ENCODE measurements at regions not wholly inside any gene's neighbourhood (a gene's known extent, or its start where the extent isn't known, plus 50 kb on each side); places are given as distances from the start of the nearest gene placed in this dataset.

GRCh38 chr6:91376686-91377085 is 789.8 kb upstream of the MAP3K7 start:
- Histone ChIP-seq H3K9me3 (ENCODE audit: control insufficient read depth, low read depth, low read length) (no peaks in the 10 kb centered on the region), H3K4me3 (ENCODE audit: control insufficient read depth in 2 of 3, extremely low read depth in 1 of 3, insufficient read depth in 2 of 3, low read depth in 1 of 3, low read length in 3 of 3) (no peak overlapping the region), H3K36me3 (ENCODE audit: control insufficient read depth in 2 of 2, extremely low read depth in 1 of 2, insufficient read depth in 2 of 2, low read length in 2 of 2) (no peaks in the 10 kb centered on the region), H3K27me3 (ENCODE audit: control insufficient read depth, extremely low read depth, insufficient read depth, low read length) (no peaks in the 10 kb centered on the region), H3K9ac (ENCODE audit: control insufficient read depth, extremely low read depth, insufficient read depth, low read length) (no peak overlapping the region), H3K4me1 (ENCODE audit: control insufficient read depth, extremely low read depth, insufficient read depth, low read length) (no peaks in the 10 kb centered on the region), H4K20me1 (ENCODE audit: control insufficient read depth, extremely low read depth, insufficient read depth, low read length) (no peaks in the 10 kb centered on the region), H2AFZ (ENCODE audit: control insufficient read depth, low read length) (no peak overlapping the region), H3K9me1 (ENCODE audit: control insufficient read depth, extremely low read depth, insufficient read depth, low read length) (no peaks in the 10 kb centered on the region), H3K27ac (ENCODE audit: control insufficient read depth, insufficient read depth, low read length) (no peak overlapping the region), H3K79me2 (ENCODE audit: control insufficient read depth, insufficient read depth, low read length) (no peaks in the 10 kb centered on the region), H3K4me2 (ENCODE audit: control insufficient read depth, extremely low read depth, insufficient read depth, low read depth, low read length) (no peak overlapping the region)
- TF ChIP-seq EZH2 (IDR thresholded peaks at IDR 0.05; ENCODE audit: low read length): no peak
- TF ChIP-seq, protein P1, sequence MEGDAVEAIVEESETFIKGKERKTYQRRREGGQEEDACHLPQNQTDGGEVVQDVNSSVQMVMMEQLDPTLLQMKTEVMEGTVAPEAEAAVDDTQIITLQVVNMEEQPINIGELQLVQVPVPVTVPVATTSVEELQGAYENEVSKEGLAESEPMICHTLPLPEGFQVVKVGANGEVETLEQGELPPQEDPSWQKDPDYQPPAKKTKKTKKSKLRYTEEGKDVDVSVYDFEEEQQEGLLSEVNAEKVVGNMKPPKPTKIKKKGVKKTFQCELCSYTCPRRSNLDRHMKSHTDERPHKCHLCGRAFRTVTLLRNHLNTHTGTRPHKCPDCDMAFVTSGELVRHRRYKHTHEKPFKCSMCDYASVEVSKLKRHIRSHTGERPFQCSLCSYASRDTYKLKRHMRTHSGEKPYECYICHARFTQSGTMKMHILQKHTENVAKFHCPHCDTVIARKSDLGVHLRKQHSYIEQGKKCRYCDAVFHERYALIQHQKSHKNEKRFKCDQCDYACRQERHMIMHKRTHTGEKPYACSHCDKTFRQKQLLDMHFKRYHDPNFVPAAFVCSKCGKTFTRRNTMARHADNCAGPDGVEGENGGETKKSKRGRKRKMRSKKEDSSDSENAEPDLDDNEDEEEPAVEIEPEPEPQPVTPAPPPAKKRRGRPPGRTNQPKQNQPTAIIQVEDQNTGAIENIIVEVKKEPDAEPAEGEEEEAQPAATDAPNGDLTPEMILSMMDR (optimal IDR thresholded peaks at IDR 0.05 in 1 of 3, IDR thresholded peaks at IDR 0.05 in 1 of 3, conservative IDR thresholded peaks at IDR 0.05 in 1 of 3; ENCODE audit: extremely low read depth in 1 of 3, insufficient read depth in 2 of 3, low read length in 3 of 3): no peak
- FAIRE-seq (no peak), DNase-seq (ENCODE audit: low read depth, low spot score) (no peak)
- dilution Hi-C loops (cut with MboI; ENCODE audit: extremely low pct_ligation_motif_present, low sequenced_read_pairs): no loop called here

- TF ChIP-seq, protein P1 (optimal IDR thresholded peaks at IDR 0.05 in 1 of 3, IDR thresholded peaks at IDR 0.05 in 1 of 3, conservative IDR thresholded peaks at IDR 0.05 in 1 of 3; ENCODE audit: extremely low read depth in 1 of 3, insufficient read depth in 2 of 3, low read length in 3 of 3): no peak
- FAIRE-seq: no peak
Observed at GRCh38 chr6:91366781-91367180, 779.9 kb upstream of the MAP3K7 start.

More at GRCh38 chr6:91366781-91367180, 779.9 kb upstream of the MAP3K7 start:
- H3K4me2 ChIP-seq (ENCODE audit: control insufficient read depth, extremely low read depth, insufficient read depth, low read depth, low read length): no peak overlapping the region
- dilution Hi-C loops (cut with MboI; ENCODE audit: extremely low pct_ligation_motif_present, low sequenced_read_pairs): no loop called here
- H2AFZ ChIP-seq (ENCODE audit: control insufficient read depth, low read length): no peak overlapping the region
- no peak overlapping the region for H3K4me3 ChIP-seq (ENCODE audit: control insufficient read depth in 2 of 3, extremely low read depth in 1 of 3, insufficient read depth in 2 of 3, low read depth in 1 of 3, low read length in 3 of 3)
- no peak for DNase-seq (ENCODE audit: low read depth, low spot score)
- no peak overlapping the region for H3K9ac ChIP-seq (ENCODE audit: control insufficient read depth, extremely low read depth, insufficient read depth, low read length)
- no peaks in the 10 kb centered on the region for H3K9me1 ChIP-seq (ENCODE audit: control insufficient read depth, extremely low read depth, insufficient read depth, low read length)
- H3K79me2 ChIP-seq (ENCODE audit: control insufficient read depth, insufficient read depth, low read length): no peaks in the 10 kb centered on the region
- H3K36me3 ChIP-seq (ENCODE audit: control insufficient read depth in 2 of 2, extremely low read depth in 1 of 2, insufficient read depth in 2 of 2, low read length in 2 of 2): no peaks in the 10 kb centered on the region
- H3K4me1 ChIP-seq (ENCODE audit: control insufficient read depth, extremely low read depth, insufficient read depth, low read length): no peaks in the 10 kb centered on the region
- H3K27me3 ChIP-seq (ENCODE audit: control insufficient read depth, extremely low read depth, insufficient read depth, low read length): no peaks in the 10 kb centered on the region
- H3K9me3 ChIP-seq (ENCODE audit: control insufficient read depth, low read depth, low read length): no peaks in the 10 kb centered on the region
- H4K20me1 ChIP-seq (ENCODE audit: control insufficient read depth, extremely low read depth, insufficient read depth, low read length): no peaks in the 10 kb centered on the region
- no peak overlapping the region for H3K27ac ChIP-seq (ENCODE audit: control insufficient read depth, insufficient read depth, low read length)

Data from keratinocyte (primary cell).